PC-9 (cell line): ENCODE measurements at regions not wholly inside any gene's neighbourhood (a gene's known extent, or its start where the extent isn't known, plus 50 kb on each side); places are given as distances from the start of the nearest gene placed in this dataset.

Source experiments
- BruUV-seq: library from RNA; stranded (reverse); fragments of 400-500 nt; replicated peaks from 2 replicates; lab custom pipeline; 2021; lab: Mats Ljungman, UMichigan
- CTCF ChIA-PET: fragments of 300-600 bp; sonication (Branson Sonifier 250); formaldehyde crosslinking; loops from one replicate; lab custom pipeline; 2022; ENCODE audit warnings: antibody characterized with exemption; lab: Charles Lee
- POLR2A ChIA-PET: fragments of 300-600 bp; sonication (Branson Sonifier 250); formaldehyde crosslinking; loops from one replicate; lab custom pipeline; 2022; ENCODE audit warnings: antibody characterized with exemption; ENCODE audit not compliant: unreplicated experiment; lab: Charles Lee
- DNase-seq, 2 experiments: peaks; one replicate each; pipeline versions ENCODE4 v3.0.0 to v3.0.0-alpha.2; 2015 to 2022; ENCODE audit warnings: mixed read lengths in 1 of 2
- H2AFZ ChIP-seq: fragments of 200-600 bp; sonication (generic); 2 replicates; pipeline ENCODE4 v1.8.1; 2017; ENCODE audit warnings: antibody characterized with exemption
- H3F3A ChIP-seq: fragments of 200-600 bp; sonication (generic); 2 replicates; pipeline ENCODE4 v1.8.1; 2017; ENCODE audit warnings: antibody characterized with exemption, mild to moderate bottlenecking, low read depth; ENCODE audit not compliant: insufficient read depth
- H3K27ac ChIP-seq: fragments of 200-600 bp; sonication (generic); 2 replicates; pipeline ENCODE4 v1.6.1; 2016; ENCODE audit warnings: mixed run types
- H3K27me3 ChIP-seq: fragments of 200-600 bp; sonication (generic); 2 replicates; pipeline ENCODE4 v1.6.1; 2016; ENCODE audit warnings: low read depth, mixed run types; ENCODE audit not compliant: insufficient read depth
- H3K36me3 ChIP-seq: fragments of 200-600 bp; sonication (generic); 2 replicates; pipeline ENCODE4 v1.6.1; 2016; ENCODE audit warnings: low read depth, mixed run types
- H3K4me1 ChIP-seq: fragments of 200-600 bp; sonication (generic); replicated peaks from 2 replicates; pipeline ENCODE4 v1.6.1; 2016; ENCODE audit warnings: mixed run types; ENCODE audit not compliant: insufficient read depth
- H3K4me2 ChIP-seq: fragments of 200-600 bp; sonication (generic); 2 replicates; pipeline ENCODE4 v1.6.1; 2017; ENCODE audit warnings: mixed run types
- H3K4me3 ChIP-seq: fragments of 200-600 bp; sonication (generic); 2 replicates; pipeline ENCODE4 v1.6.1; 2016; ENCODE audit warnings: mixed run types
- H3K79me2 ChIP-seq: fragments of 200-600 bp; sonication (generic); 2 replicates; pipeline ENCODE4 v1.6.1; 2017; ENCODE audit warnings: low read depth, mixed run types
- H3K9me2 ChIP-seq: fragments of 200-600 bp; sonication (generic); 2 replicates; pipeline ENCODE4 v1.8.1; 2017; ENCODE audit warnings: mild to moderate bottlenecking; ENCODE audit not compliant: insufficient read depth
- H3K9me3 ChIP-seq: fragments of 200-600 bp; sonication (generic); 2 replicates; pipeline ENCODE4 v1.8.1; 2016; ENCODE audit warnings: low read depth; ENCODE audit not compliant: insufficient read depth
- H4K20me1 ChIP-seq: fragments of 200-600 bp; sonication (generic); 2 replicates; pipeline ENCODE4 v1.8.1; 2017; ENCODE audit not compliant: insufficient read depth
- EZH2 ChIP-seq: fragments of 200-600 bp; sonication (generic); IDR thresholded peaks from 2 replicates; pipeline ENCODE4 v1.8.0; 2017; ENCODE audit warnings: antibody characterized with exemption, low read depth
- intact Hi-C: fragments of 100-400 bp; cut with micrococcal nuclease; formaldehyde crosslinking; loops from one replicate; pipeline ENCODE4 v1.10.0; 2022; ENCODE audit not compliant: unreplicated experiment
- TF ChIP-seq, protein P1 (sequence below): fragments of 200-600 bp; sonication (generic); conservative IDR thresholded peaks from 2 replicates; pipeline ENCODE4 v1.6.1; 2017; ENCODE audit warnings: mixed run types, antibody characterized with exemption, mild to moderate bottlenecking, moderate library complexity

DNA sequence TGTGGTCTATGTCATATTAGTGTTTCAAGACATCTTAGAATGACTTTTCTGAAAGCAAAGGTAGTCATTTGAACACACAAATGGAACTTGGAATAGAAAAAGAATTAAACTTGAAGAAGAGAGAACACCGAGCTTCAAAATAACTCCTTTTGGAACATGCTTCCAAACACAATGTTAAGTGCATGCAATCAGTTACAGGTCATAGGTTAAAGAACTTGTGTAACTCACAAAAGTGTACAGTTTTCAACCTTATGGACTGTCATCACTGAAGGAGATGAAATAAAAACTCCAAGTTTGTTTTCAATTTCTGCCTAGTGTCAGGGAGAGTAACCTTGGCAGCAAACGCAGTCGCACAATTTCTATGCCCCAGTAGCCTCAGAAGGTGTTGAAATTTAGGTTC is 192.9 kb upstream of the NECTIN3 start:
- H4K20me1 ChIP-seq: no peaks in the 10 kb centered on the region
- H3K9me2 ChIP-seq: no peaks in the 10 kb centered on the region
- H3K36me3 ChIP-seq: no peaks in the 10 kb centered on the region
- H3K4me1 ChIP-seq: no peaks in the 10 kb centered on the region
- no peak overlapping the region for H2AFZ ChIP-seq
- H3K27ac ChIP-seq: no peak overlapping the region
- BruUV-seq: no TSS peak
- DNase-seq: no peak
- H3K4me2 ChIP-seq: no peak overlapping the region
- H3K9me3 ChIP-seq: no peaks in the 10 kb centered on the region
- intact Hi-C loops: no loop called here
- no peak overlapping the region for H3K4me3 ChIP-seq
- no peaks in the 10 kb centered on the region for H3K79me2 ChIP-seq
- POLR2A ChIA-PET: no interaction called here
- TF ChIP-seq, protein P1, sequence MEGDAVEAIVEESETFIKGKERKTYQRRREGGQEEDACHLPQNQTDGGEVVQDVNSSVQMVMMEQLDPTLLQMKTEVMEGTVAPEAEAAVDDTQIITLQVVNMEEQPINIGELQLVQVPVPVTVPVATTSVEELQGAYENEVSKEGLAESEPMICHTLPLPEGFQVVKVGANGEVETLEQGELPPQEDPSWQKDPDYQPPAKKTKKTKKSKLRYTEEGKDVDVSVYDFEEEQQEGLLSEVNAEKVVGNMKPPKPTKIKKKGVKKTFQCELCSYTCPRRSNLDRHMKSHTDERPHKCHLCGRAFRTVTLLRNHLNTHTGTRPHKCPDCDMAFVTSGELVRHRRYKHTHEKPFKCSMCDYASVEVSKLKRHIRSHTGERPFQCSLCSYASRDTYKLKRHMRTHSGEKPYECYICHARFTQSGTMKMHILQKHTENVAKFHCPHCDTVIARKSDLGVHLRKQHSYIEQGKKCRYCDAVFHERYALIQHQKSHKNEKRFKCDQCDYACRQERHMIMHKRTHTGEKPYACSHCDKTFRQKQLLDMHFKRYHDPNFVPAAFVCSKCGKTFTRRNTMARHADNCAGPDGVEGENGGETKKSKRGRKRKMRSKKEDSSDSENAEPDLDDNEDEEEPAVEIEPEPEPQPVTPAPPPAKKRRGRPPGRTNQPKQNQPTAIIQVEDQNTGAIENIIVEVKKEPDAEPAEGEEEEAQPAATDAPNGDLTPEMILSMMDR: no peak
- no peak for TF ChIP-seq EZH2
- CTCF ChIA-PET: no interaction called here
- H3K27me3 ChIP-seq: no peaks in the 10 kb centered on the region
- no peaks in the 10 kb centered on the region for H3F3A ChIP-seq

GRCh38 chr3:110881069-110881468 is 190.5 kb upstream of the NECTIN3 start:
- TF ChIP-seq EZH2: no peak
- TF ChIP-seq, protein P1: peak; percentile 48
- Histone ChIP-seq H3K4me3 (no peak overlapping the region), H3K4me2 (no peak overlapping the region), H3K4me1 (no peaks in the 10 kb centered on the region), H3K9me3 (no peaks in the 10 kb centered on the region), H3K9me2 (no peaks in the 10 kb centered on the region), H3K36me3 (no peaks in the 10 kb centered on the region), H3K27me3 (no peaks in the 10 kb centered on the region), H4K20me1 (no peaks in the 10 kb centered on the region), H3F3A (no peaks in the 10 kb centered on the region), H3K79me2 (no peaks in the 10 kb centered on the region), H3K27ac (no peak overlapping the region), H2AFZ (no peak overlapping the region)
- intact Hi-C loops: no loop called here
- peak in 1 of 2 experiments; percentile 3 for DNase-seq
- POLR2A ChIA-PET: interaction anchor here (0.5 kb wide), 1 partner anchor 704 kb away, joined by 3 read pairs; no protein-coding TSS in a partner anchor
- no TSS peak for BruUV-seq
- CTCF ChIA-PET: no interaction called here

DNA sequence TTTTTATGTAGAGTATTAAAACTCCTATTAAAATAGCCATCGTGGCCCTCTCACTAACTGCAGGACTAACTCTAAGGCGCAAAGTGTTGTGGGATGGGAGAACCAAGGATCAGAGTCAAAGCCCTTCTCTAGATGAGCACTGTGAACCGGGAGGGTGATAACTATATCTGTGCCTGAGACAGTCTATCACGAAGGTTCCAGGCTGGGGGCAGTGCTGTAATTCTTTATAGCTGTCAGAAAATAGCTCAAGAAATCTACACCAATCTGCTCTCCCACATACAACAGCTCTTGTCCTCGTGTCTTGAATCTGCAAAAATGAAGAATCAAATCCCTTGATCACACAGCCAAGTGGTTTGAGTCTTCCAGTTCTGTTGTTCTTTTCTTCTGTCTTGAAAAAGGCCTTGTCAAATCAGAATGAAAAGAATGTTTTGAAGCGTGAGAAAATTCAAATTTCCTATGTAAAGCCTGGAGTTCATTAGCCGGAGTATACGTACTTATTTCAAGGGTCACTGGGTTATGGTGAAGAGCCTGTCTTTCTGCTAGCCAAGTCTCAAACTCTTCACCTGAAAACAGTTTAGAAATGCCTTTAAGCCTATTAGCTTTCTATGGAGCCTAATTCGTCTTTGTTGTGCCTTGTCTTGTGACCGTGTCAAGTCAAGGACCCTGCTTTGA is 185.3 kb upstream of the NECTIN3 start:
- Histone ChIP-seq H3K4me3 (no peak overlapping the region), H3K36me3 (no peaks in the 10 kb centered on the region), H2AFZ (no peak overlapping the region), H3K4me1 (no peaks in the 10 kb centered on the region), H3K9me2 (no peaks in the 10 kb centered on the region), H3K27me3 (no peaks in the 10 kb centered on the region), H3K79me2 (no peaks in the 10 kb centered on the region), H3F3A (no peaks in the 10 kb centered on the region), H3K4me2 (no peak overlapping the region), H4K20me1 (no peaks in the 10 kb centered on the region), H3K27ac (no peak overlapping the region), H3K9me3 (no peaks in the 10 kb centered on the region)
- CTCF ChIA-PET: no interaction called here
- no peak for TF ChIP-seq EZH2
- TF ChIP-seq, protein P1: no peak
- POLR2A ChIA-PET: interaction anchor here (0.7 kb wide), 1 partner anchor 1194 kb away, joined by 4 read pairs; no protein-coding TSS in a partner anchor
- BruUV-seq: no TSS peak
- no peak for DNase-seq
- intact Hi-C loops: no loop called here
